ENCODE measurements at regions not wholly inside any gene's neighbourhood (a gene's known extent, or its start where the extent isn't known, plus 50 kb on each side); places are given as distances from the start of the nearest gene placed in this dataset.

DNA sequence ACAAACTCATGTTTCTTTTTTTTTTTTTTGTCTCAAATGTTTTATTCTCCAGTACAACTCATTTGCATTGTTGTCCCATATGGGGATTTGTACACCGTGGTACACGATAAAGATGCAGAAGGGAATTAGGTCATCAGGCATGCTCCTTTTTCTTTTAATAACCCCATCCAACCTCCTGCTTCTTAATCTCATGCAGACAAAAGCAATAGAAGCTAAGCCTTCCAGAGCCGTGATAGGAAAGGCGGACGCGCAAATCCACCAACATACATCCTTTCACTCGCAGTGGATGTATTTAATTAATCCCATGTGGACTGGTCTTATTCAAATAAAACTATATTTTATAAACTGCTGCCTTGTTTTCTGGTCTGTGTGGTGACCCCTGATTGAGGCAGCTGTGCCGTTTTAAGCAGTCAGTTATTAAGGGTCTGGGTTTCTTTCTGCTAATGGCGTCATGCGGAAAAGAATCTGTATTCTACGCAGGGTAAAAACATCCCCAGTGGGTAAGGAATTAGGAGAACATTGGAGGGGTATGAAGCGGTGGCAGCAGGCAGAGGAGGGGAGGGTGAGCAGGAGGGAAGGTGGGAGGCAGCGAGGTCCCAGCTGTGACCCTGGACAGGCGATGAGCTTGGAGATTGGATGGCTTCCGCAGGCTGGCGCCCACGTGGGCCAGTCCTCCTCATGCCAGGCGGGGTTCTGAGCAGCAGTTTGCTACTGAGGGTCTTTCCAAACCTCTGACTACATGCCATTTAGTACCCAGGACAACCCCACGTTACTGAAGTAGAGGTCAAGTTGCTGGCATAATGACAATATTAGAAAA lies 172.8 kb downstream of the LINC00237 start:
- no peak for DNase-seq (ENCODE audit: low read depth)

DNA sequence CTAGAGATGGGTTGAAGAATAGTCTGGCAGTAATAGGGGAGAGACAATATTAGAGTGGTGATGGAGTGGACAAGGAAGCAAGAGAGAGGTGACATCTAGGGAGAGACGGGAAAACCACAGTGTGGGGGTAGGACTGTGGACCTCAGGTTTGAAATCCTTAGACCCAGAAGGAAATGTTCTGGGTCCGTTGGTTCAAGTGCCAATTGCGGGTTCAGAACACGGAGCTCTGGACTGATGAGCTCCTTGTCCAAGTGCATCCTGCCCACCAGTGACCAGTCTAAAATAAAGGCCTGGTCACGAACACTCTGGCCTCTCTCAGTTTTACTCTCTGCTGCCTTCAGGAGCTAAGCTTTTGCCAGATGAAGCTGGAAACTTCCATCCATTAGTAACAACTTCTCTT lies 174.0 kb downstream of the LINC00237 start:
- no peak for DNase-seq (ENCODE audit: low read depth)

DNA sequence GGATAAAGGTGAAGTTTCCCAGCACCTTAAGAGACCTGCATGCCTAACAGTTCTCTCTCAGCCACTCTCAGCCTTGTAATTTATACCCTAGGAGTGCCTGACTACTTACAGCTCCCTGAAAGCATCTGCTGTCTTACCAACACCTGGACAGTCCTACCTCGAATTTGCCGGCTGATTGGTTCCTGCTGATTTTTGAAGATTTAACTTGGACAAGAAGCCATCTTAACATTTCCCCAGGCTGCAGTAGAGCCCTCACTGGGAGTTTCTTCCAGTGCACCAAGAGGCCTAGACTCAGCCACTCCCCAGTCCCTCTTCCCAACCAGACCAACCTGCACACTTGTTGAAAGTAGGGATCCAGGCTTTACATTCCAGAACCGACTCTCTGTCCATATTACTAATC lies 174.5 kb downstream of the LINC00237 start:
- no peak for DNase-seq (ENCODE audit: low read depth)

DNA sequence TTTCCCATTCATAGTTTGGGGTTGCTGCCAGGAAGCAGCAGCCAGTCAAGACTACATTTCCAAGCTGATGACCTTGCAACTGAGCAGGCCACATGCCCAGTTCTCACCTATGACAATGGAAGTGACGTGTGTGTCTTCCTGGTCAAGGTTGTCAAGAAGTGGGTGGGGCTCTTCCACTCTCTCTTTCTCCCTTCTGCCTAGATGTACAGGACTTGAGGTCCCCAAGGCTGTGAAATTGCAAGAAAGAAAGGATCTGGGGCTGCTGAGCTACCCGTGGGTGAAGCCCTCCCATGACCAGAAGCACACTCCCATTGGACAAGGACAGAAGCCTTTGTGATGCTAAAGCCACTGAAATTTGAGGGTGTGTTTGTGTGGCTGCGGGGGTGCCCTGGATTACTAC lies 175.1 kb downstream of the LINC00237 start:
- DNase-seq (ENCODE audit: low read depth) = no peak

DNA sequence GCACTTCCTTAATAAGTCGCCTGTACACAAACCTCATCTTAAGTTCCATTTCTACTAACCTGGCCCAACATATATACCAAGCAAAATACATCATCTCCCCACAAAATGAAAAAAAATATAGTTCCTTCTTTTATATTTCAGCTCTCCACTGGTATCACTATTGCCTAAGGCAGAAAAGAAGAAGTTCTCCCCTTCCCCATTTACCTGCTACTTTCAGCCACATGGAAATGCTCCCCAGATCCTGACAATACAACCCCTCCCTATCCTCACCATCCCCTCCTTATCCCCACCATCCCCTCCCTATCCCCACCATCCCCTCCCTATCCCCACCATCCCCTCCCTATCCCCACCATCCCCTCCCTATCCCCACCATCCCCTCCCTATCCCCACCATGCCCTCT lies 175.7 kb downstream of the LINC00237 start:
- DNase-seq (ENCODE audit: low read depth) = no peak

DNA sequence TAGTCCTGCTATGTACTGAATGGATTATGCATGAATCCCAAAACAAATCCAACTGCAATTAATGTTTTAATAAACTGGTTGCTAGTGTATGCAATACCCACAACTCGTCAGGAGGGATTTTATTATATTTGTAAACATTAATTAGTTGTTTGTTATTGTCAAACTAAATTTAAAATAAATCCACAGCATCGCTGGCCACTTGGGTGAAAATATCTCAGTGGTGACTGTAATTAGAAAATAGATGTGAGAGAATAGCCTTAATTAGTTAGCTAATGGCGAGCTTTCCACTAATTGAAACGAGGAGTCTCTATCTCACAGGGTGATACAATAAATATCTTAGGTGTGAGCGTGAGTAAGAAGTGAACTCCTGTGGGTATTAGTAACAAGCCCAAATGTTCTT lies 176.8 kb downstream of the LINC00237 start:
- no peak for DNase-seq (ENCODE audit: low read depth)

DNA sequence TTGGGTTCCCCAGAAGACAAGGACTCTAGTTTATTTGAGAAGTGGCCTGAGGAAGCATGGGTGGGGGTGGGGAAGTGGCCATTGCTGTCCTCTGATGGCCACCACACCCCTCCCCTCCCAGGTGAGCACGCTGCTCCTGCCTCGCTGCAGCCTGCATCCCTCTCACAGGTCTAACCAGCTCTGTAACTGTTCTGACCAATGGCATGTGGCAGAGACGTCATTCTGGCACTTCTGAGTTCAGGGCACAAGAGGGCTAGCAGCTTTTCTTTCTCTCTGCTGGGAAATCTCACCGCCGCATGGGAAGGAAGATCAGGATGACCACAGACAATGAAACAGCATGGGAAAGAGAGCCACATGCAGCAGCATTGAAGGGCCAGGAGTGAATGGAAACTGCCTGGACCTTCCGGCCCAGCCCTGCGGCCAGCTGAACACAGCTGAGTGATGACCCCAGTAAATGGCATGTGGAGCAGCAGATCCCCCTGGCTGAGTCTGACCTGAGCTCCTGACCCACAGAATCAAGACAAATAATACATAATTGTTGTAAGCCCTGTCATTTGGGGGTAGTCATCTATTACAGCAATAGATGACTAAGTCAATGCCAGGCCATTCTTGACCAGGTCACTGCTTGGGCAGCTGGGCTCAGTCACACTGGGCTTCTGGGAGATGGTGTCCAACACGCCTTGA lies 179.8 kb downstream of the LINC00237 start:
- DNase-seq (ENCODE audit: low read depth) = no peak

DNA sequence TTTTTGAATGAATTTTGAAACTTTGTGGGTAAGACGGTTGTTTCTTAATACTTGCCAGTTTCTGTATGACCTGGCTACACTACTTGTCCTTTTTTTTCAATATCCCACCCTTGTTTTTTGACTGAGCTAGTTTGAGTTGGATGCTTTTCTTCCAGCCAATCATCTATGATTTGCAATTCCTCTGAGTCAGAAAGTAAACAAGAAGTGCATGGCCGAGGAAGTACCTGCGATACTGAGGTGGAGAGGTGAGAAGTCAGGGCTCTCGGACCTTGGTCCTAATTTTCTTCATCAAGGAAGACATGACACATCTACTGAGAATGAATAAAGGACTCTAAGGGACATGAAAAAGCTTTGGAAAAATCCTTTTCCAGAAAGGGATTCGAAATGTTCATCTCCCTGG lies 185.7 kb downstream of the LINC00237 start:
- DNase-seq (ENCODE audit: low read depth) = no peak

DNA sequence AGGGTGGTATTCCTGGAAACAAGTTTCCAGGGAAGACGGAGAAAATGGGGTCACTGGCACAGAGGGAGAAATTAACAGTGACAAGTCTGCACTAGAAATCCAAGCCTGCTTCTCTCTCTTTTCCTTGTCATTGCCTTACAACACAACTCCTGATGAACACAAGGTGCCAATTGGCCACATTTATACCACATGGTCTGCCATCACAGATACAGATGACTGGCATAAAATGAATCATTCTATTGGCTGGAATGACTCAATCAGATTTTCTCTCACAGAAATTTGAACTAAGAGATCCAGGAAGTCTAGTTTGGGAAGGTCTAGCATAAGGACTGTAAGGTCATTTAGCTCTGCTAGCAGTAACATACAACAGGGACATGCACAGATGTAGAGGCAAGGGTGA lies 190.3 kb downstream of the LINC00237 start:
- no peak for DNase-seq (ENCODE audit: low read depth)

DNA sequence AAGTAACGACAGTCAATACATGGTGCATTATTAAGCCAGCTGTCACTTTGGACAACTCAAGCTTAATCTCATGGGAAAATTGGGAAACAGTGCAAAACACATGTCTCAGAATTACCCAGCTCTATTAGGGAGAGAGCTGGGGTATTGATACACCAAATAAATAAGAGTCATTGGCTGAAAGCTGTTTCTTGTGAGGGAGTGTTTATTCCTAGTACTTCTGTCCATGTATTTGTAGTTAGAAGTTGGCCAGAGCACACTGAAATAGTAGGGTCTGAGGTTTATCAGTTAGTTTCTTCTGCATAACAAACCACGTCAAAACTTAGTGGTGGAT lies 192.0 kb upstream of the RALGAPA2 start:
- DNase-seq (ENCODE audit: low read depth) = no peak

DNA sequence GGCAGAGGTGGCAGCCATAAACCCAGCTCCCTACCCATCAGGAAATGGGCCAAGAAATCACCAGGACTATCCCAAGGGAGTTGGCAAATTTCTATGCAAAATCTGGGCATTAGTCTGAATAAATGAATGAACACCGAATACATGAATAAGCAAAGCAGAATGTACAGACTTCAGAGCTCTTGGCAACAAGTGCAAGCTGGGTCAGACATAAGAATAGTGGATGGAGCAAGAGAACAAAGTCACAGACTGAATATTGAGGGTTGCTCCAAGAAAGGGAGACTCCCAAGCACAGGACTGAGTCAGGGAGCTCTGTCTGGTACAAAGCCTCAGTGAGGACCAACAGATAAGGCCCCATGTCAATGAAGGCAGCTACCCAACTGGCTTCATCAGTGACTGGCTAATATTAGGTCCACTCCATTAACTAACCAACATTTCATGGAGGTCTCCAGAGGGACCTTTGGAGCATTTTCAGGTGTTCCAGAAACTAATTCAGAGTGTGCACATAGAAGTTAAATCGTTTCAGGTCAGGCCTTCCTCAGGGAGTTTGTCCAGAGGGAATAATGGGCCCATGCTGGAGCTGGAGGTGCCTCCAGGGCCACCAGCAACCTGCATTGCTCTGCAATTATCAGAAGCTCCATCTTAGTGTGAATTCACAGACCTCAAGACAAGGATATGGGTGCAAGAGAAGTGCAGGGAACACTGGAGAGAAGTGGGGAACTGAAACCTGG lies 191.5 kb upstream of the RALGAPA2 start:
- no peak for DNase-seq (ENCODE audit: low read depth)

DNA sequence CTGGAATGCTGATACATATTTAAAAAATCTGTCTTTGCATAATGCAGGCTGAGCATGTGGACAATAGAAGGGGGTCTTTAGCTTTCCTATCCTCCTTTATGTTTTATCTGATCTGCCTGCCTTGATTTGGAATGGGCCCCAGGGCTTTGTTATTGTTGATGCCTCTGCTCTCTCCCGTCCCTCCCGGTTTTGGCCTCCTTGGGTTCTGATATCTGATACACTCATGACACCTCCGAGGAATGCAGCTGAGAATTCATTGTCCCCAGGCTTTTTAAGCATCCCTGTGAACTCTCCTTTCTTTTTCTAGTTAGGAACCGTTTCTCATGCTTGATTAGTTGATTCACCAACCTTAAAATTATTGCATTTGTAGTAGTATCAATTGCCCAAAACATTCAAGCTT lies 185.5 kb upstream of the RALGAPA2 start:
- DNase-seq (ENCODE audit: low read depth) = no peak

DNA sequence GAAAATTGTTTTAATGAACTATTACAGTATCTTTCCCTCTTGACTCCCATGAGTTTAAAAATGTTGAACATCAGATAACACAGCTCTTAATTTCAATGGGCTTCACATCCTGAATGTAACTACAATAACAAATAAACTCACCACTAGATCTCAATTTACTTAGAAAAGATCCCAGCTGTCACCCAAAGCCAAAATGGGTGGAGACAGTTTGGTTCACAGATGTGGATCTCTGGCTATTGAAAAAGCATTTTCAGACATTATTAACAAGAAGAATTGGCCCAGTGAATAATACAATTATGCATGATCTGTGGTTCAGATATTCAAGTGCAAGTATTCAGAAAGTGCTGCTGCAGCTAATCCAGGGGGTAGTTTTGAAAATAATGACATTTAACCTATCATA lies 184.7 kb upstream of the RALGAPA2 start:
- DNase-seq (ENCODE audit: low read depth) = no peak

DNA sequence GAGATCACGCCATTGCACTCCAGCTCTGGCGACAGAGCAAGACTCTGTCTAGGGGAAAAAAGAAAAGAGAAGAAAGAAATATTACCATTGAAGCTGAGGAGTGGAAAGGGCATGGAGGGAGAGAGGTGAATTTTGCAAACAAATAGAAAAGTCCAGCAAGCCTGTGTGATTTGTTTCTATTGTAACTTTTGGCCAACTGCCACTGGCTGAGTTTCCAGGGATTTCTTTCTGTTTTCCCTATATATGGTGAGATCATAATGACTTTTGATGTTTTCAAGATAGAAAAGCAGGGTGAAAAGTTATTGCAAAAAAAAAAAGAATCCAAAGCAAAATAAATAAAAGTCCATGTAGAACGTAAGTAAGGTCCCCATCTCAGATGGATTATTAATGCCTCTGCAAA lies 184.2 kb upstream of the RALGAPA2 start:
- DNase-seq (ENCODE audit: low read depth) = no peak

DNA sequence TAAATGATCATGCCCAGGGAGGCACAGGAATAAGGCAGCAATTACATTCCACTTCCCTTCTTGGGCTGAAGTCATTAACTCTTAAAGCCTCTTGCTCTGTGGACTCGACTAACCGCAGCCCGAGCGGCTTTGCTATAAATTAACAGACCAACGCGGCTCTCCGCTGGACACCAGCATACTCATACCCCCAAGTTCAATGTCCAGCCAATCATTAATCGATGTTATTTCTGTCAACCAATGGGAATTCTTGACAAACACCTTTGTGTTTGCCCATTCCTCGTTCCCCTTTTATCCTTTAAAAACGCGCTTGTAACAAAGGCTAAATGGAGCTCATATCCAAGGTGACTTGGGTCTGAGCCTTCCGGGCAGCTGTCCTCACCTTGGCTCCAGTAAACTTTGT lies 183.1 kb upstream of the RALGAPA2 start:
- DNase-seq (ENCODE audit: low read depth) = no peak

DNA sequence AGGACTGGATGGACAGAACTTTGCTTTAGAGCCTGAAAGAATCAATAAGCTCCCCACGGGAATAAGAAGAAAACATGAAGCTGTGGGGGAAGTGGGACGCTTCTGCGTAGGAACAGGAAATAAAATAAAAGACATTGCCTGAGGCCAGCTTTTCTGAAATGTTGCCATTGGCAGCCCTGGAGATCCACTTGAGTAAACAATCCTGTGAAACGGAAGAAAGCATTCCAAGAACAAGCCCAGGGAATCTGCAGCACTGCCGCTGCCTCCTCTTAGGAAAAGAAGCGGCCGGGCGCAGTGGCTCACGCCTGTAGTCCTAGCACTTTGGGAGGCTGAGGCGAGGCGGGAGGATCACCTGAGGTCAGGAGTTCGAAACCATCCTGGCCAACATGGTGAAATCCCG lies 182.3 kb upstream of the RALGAPA2 start:
- no peak for DNase-seq (ENCODE audit: low read depth)

DNA sequence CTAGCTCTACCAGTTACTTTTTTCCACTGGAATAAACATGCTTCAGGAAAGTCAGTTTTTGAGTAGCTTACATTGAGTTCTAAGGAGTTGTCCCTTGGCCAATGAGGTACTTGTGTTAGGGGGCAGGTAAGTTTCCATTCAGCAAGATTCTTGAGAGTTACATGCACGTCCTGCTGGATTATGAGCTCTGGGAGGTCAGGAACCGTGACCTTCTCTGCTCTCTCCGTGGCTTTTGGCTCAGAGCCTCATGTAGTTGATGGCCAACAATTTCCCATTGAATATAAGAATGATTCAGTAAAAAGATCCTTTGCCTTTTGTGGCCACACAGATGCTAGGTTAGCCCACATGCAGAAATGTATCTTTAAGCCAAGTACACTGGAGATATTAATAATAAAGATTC lies 181.8 kb upstream of the RALGAPA2 start:
- DNase-seq (ENCODE audit: low read depth) = no peak

DNA sequence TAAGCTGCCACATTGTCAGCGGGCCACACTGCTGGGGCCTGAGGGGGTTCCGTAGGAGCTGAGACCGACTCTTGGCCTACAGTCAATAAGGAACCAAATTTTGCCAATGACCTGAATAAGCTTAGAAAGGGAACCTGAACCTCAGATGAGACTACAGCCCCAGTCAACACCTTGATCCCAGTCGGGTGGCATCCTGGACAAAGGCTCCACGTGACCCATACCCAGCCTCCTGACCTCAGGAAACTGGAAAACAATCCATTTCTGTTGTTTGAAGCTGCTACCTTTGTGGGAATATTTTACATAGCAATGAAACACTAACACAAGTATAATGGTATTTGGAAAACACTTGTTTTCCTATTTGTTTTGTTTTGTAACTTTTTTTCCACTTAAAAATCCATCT lies 179.9 kb upstream of the RALGAPA2 start:
- DNase-seq (ENCODE audit: low read depth) = no peak

DNA sequence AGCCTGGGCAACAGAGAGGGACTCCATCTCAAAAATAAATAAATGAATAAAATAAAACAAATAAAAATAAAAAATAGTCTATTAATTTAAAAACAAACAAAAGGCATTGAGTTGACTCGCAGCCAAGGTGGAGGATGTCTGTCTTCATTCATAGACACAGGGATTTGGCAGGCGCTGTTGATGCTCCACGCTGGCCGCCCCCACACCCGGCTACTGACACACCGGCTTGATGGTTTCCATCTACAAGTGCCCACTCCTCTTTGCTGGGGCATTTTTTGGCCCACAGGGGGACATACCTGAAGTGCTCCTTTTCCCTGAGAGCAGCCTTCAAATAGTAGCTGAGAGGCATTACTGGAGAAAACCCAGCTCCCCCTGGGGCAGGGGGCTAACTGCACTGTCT lies 178.3 kb upstream of the RALGAPA2 start:
- no peak for DNase-seq (ENCODE audit: low read depth)

DNA sequence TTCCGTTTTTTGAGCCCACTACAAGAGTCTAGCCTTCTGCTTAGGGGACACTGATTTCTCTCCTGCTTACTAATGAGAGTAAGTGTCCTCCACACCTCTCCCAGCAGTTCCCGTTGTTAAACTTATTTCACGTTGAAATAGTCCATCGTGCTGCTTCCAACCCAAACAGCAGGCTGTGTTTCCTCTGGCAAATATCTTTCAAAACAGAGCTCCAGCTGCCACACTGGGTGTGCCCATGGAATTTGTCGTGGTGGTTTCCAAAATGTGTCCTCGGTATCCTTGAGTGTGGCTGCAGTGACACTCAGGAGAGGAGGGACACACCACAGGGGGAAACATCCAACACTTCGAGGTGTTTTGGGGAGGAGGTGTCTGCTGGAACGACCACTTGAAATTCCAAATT lies 176.5 kb upstream of the RALGAPA2 start:
- no peak for DNase-seq (ENCODE audit: low read depth)

DNA sequence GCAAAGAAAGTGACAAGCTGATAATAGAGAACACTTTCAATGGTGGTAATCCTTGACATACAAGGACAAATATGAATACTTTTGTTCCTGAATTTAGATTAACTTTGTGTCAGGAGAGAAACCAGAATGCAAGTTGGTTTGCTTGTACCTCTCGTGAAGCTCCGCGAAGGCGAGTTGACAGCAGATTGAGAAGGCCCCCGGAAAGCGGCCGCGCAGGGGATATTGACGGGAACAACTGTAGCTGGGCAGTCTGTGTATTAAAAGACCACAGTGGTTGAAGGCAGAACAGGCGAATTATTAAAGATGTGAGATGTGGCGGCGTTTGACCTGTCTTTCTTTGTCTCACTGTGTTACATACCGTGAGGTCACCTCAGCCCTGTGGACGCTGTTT lies 175.8 kb upstream of the RALGAPA2 start:
- DNase-seq (ENCODE audit: low read depth) = no peak

DNA sequence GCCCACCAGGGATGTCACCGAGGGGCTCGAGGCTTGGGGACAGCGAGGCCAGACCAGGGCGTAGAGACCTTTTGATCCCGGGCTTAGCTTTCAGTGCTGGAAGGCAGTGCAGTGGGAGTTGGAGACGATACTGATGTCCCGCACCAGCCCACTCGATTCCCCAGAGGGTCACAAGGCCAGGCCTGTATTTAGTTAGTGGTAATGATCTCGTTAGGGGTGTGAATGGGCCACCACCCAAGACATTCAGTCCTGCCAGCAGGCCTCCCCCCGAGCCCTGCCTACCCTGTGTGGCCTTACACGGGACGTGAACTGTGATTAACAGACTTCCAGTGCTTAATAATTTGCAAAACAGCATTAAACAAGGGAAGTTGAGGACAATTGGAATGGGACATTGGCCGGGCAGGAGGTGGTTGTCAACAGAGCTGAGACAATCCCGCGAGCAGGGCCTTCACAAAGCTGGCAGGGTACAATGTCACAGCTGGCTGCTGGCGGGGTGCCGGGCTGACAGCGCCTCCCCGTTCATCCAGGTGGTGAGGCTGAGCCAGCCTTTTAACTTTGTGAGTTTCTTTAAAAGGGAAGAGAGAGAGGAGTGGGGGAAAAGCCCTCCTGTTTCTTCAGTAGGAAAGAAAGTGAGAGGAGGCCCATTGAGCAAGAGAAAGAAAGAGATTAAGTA lies 175.3 kb upstream of the RALGAPA2 start:
- no peak for DNase-seq (ENCODE audit: low read depth)

DNA sequence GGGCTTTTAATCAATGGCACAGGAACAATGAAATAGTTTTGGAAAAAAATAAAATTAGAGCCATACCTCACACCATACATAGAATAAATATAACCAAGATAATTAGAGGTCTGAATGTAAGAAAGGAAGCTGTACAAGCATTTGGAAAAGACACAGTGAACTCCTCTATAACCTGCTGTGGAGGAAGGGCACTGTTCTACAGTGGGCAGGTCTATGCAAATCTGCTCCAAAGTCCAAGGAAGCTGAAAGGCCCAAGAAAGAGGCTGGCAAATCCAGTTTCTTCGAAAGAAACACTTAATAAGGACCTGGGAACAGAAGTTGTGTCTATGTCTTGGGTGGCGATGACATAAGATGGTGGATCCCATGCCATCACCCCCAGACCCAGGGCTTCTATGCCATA lies 169.4 kb upstream of the RALGAPA2 start:
- no peak for DNase-seq (ENCODE audit: low read depth)
